B cell (primary cell): ENCODE measurements at regions not wholly inside any gene's neighbourhood (a gene's known extent, or its start where the extent isn't known, plus 50 kb on each side); places are given as distances from the start of the nearest gene placed in this dataset.

Experiments used
- ATAC-seq: fragments of 200-7000 bp; cut with Tn5 transposase; one replicate; pipeline ENCODE4 v1.10.0; 2021; ENCODE audit warnings: low read depth, mild to moderate bottlenecking, moderate number of reproducible peaks, moderate library complexity
- CTCF ChIA-PET: fragments of 350-600 bp; sonication (Branson Sonifier 250); formaldehyde crosslinking; loops from one replicate; lab custom pipeline; 2021; ENCODE audit warnings: antibody characterized with exemption, inconsistent platforms; lab: Charles Lee
- POLR2A ChIA-PET: fragments of 350-600 bp; sonication (Branson Sonifier 250); formaldehyde crosslinking; loops from one replicate; lab custom pipeline; 2021; ENCODE audit warnings: antibody characterized with exemption; lab: Charles Lee
- DNase-seq: peaks from one replicate; pipeline ENCODE4 v3.0.0; 2013
- H2AFZ ChIP-seq: 2 replicates; pipeline ENCODE4 v1.6.1; 2012; ENCODE audit warnings: mild to moderate bottlenecking, low read depth, low read length; ENCODE audit not compliant: insufficient read depth, poor library complexity, severe bottlenecking
- H3K27ac ChIP-seq, 2 donors: 1 replicate in 1 of 2; 2 replicates in 1 of 2; pipeline ENCODE4 v1.5.1; 2012 to 2013; ENCODE audit warnings: low read length in 2 of 2, mild to moderate bottlenecking in 2 of 2, moderate library complexity in 1 of 2
- H3K27me3 ChIP-seq, 4 experiments: fragments of 200-600 bp in 1 of 4; sonication (generic) in 1 of 4; replicated peaks in 1 of 4; 1 replicate in 2 of 4; 2 replicates in 2 of 4; pipeline versions ENCODE4 v1.6.1 to v1.7.0; 2013 to 2016; ENCODE audit warnings: low read length in 3 of 4, mild to moderate bottlenecking in 2 of 4, mixed read lengths in 1 of 4, moderate library complexity in 1 of 4; ENCODE audit not compliant: insufficient read depth in 4 of 4, control insufficient read depth in 3 of 4; ENCODE audit errors: control extremely low read depth in 1 of 4
- H3K36me3 ChIP-seq, 2 experiments: replicated peaks in 1 of 2; 1 replicate in 1 of 2; 2 replicates in 1 of 2; pipeline versions ENCODE4 v1.6.1 to v1.7.1; 2013; ENCODE audit warnings: low read length in 1 of 2; ENCODE audit not compliant: insufficient read depth in 2 of 2, control insufficient read depth in 1 of 2; ENCODE audit errors: control extremely low read depth in 1 of 2, extremely low read depth in 1 of 2
- H3K4me1 ChIP-seq, 2 donors: fragments of 200-600 bp in 1 of 2; sonication (generic) in 1 of 2; 1 replicate in 1 of 2; 2 replicates in 1 of 2; pipeline versions ENCODE4 v1.5.1 to v1.6.1; 2013 to 2017; ENCODE audit warnings: low read length in 2 of 2; ENCODE audit not compliant: control insufficient read depth in 2 of 2, insufficient read depth in 2 of 2
- H3K4me2 ChIP-seq: replicated peaks from 2 replicates; pipeline ENCODE3; 2012; ENCODE audit warnings: mild to moderate bottlenecking, low read depth, low read length; ENCODE audit not compliant: poor library complexity, severe bottlenecking
- H3K4me3 ChIP-seq, 5 experiments: fragments of 200-600 bp in 1 of 5; sonication (generic) in 1 of 5; 1 replicate in 3 of 5; 2 replicates in 2 of 5; pipeline versions ENCODE4 v1.5.1 to v1.7.0; 2011 to 2016; ENCODE audit warnings: low read length in 4 of 5, mild to moderate bottlenecking in 4 of 5, low read depth in 2 of 5, control low read depth in 1 of 5, moderate library complexity in 1 of 5; ENCODE audit not compliant: insufficient read depth in 1 of 5; ENCODE audit errors: control extremely low read depth in 1 of 5, extremely low read depth in 1 of 5
- H3K79me2 ChIP-seq: fragments of 200-600 bp; sonication (generic); one replicate; pipeline ENCODE4 v1.6.0; 2016; ENCODE audit warnings: low read length; ENCODE audit not compliant: control insufficient read depth, insufficient read depth
- H3K9ac ChIP-seq: fragments of 200-600 bp; sonication (generic); 2 replicates; pipeline ENCODE4 v1.6.1; 2017; ENCODE audit warnings: mild to moderate bottlenecking, low read length, moderate library complexity
- H3K9me3 ChIP-seq, 3 donors: one replicate each; pipeline versions ENCODE4 v1.6.1 to v1.7.1; 2013; ENCODE audit warnings: low read length in 2 of 3; ENCODE audit not compliant: control insufficient read depth in 2 of 3, insufficient read depth in 1 of 3; ENCODE audit errors: control extremely low read depth in 1 of 3
- H4K20me1 ChIP-seq: 2 replicates; pipeline ENCODE4 v1.6.0; 2012; ENCODE audit warnings: mild to moderate bottlenecking, low read length; ENCODE audit not compliant: insufficient read depth, control insufficient read depth, poor library complexity, severe bottlenecking
- H3K27ac Mint-ChIP-seq: one replicate; pipeline ENCODE4 v1.8.0; 2021; ENCODE audit warnings: mixed read lengths
- H3K27me3 Mint-ChIP-seq: one replicate; pipeline ENCODE4 v1.8.0; 2021; ENCODE audit warnings: mixed read lengths
- H3K4me1 Mint-ChIP-seq: one replicate; pipeline ENCODE4 v1.8.0; 2021; ENCODE audit warnings: mixed read lengths
- H3K4me3 Mint-ChIP-seq: one replicate; pipeline ENCODE4 v1.8.0; 2021; ENCODE audit warnings: mixed read lengths
- H3K9me3 Mint-ChIP-seq: one replicate; pipeline ENCODE4 v1.8.0; 2022; ENCODE audit warnings: mixed read lengths; ENCODE audit not compliant: insufficient read depth
- EZH2 ChIP-seq: IDR thresholded peaks from 2 replicates; pipeline ENCODE4 v1.6.1; 2012; ENCODE audit warnings: borderline replicate concordance, low read depth, mild to moderate bottlenecking, moderate library complexity, low read length; ENCODE audit not compliant: insufficient read depth, poor library complexity, severe bottlenecking
- WGBS: methylation state at CpG from one replicate; pipeline ENCODE4 v1.1.5; 2013; ENCODE audit warnings: missing lambda C conversion rate; ENCODE audit not compliant: insufficient coverage; 5-methylcytosine and 5-hydroxymethylcytosine counted together
- intact Hi-C: fragments of 100-400 bp; cut with micrococcal nuclease; formaldehyde crosslinking; loops from one replicate; pipeline ENCODE4 v1.10.0; 2022
- TF ChIP-seq, protein P1 (sequence below): fragments of 200-600 bp; IDR thresholded peaks from one replicate; pipeline ENCODE4 v1.8.0; 2022; ENCODE audit warnings: antibody characterized with exemption, mild to moderate bottlenecking

DNA sequence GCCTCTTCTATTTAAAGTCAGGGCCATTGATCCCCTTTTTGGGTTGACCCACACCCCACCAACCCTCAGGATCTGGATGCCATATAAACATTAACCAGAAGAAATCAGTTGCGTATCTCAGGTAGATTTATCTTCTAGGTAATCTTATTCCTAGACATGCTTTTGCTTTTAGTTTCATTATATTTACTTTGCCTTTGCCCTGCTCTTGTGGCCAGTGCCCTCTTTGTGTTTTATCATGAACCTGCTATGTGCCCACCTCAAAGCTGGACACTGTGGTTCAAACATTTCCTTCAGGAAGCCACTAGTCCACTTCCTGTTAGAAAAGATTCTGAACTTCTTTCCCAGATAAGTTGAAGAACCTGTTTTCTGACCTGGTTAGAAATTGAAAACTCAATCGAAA is 117.4 kb upstream of the EDNRA start:
- TF ChIP-seq EZH2, result no peak
- TF ChIP-seq, protein P1, sequence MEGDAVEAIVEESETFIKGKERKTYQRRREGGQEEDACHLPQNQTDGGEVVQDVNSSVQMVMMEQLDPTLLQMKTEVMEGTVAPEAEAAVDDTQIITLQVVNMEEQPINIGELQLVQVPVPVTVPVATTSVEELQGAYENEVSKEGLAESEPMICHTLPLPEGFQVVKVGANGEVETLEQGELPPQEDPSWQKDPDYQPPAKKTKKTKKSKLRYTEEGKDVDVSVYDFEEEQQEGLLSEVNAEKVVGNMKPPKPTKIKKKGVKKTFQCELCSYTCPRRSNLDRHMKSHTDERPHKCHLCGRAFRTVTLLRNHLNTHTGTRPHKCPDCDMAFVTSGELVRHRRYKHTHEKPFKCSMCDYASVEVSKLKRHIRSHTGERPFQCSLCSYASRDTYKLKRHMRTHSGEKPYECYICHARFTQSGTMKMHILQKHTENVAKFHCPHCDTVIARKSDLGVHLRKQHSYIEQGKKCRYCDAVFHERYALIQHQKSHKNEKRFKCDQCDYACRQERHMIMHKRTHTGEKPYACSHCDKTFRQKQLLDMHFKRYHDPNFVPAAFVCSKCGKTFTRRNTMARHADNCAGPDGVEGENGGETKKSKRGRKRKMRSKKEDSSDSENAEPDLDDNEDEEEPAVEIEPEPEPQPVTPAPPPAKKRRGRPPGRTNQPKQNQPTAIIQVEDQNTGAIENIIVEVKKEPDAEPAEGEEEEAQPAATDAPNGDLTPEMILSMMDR, result no peak
- Mint-ChIP-seq H3K9me3 (peaks cover 3% of the 10 kb centered on the region), H3K4me1 (no peaks in the 10 kb centered on the region), H3K27me3 (no peaks in the 10 kb centered on the region), H3K4me3 (no peak overlapping the region), H3K27ac (no peak overlapping the region)
- no peaks in the 10 kb centered on the region for H3K4me1 ChIP-seq
- no peaks in the 10 kb centered on the region for H3K36me3 ChIP-seq
- no peak overlapping the region for H3K4me2 ChIP-seq
- H3K27me3 ChIP-seq, result no peaks in the 10 kb centered on the region
- no peak overlapping the region for H3K27ac ChIP-seq
- ChIA-PET POLR2A (no interaction called here), CTCF (no interaction called here)
- intact Hi-C loops, result no loop called here
- no CpG with 5 or more reads among the region's 2 CpGs for WGBS
- no peak for ATAC-seq
- no peak overlapping the region for H2AFZ ChIP-seq
- no peaks in the 10 kb centered on the region for H3K79me2 ChIP-seq
- no peaks in the 10 kb centered on the region for H3K9me3 ChIP-seq
- DNase-seq, result no peak
- no peaks in the 10 kb centered on the region for H4K20me1 ChIP-seq
- H3K9ac ChIP-seq, result no peak overlapping the region
- H3K4me3 ChIP-seq, result no peak overlapping the region

DNA sequence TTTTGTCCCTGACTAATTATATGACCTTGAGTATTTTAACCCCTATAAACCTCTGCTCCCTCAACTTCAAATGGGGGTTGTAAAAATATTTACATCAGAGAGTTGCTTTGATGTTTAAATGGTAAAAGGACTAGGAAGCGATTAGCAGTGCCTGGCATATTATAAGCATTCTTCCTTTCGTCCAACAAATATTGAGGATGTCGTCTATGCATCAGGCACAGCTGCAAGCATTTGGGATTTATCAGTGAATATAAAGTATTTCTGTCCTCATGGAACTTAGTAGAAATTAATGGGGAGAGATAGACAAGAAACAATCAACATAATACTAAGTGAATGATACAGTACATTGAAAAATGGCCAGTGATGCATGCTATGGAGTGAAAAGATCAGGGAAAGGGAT is 115.5 kb upstream of the EDNRA start:
- H3K4me3 ChIP-seq, result no peak overlapping the region
- no peaks in the 10 kb centered on the region for H3K4me1 ChIP-seq
- peaks cover 0 to 2% (median 0%) of the 10 kb centered on the region in 3 donors for H3K9me3 ChIP-seq
- ChIA-PET POLR2A (no interaction called here), CTCF (no interaction called here)
- ATAC-seq (no peak), DNase-seq (no peak)
- H3K4me2 ChIP-seq, result no peak overlapping the region
- Mint-ChIP-seq H3K4me1 (no peaks in the 10 kb centered on the region), H3K9me3 (peaks cover 3% of the 10 kb centered on the region), H3K27ac (no peak overlapping the region), H3K27me3 (no peaks in the 10 kb centered on the region), H3K4me3 (no peak overlapping the region)
- H3K9ac ChIP-seq, result no peak overlapping the region
- H3K27ac ChIP-seq, result no peak overlapping the region
- no peaks in the 10 kb centered on the region for H3K36me3 ChIP-seq
- no peak for TF ChIP-seq EZH2
- TF ChIP-seq, protein P1, result no peak
- H3K79me2 ChIP-seq, result no peaks in the 10 kb centered on the region
- no peaks in the 10 kb centered on the region for H4K20me1 ChIP-seq
- no CpG with 5 or more reads among the region's 3 CpGs for WGBS
- no peaks in the 10 kb centered on the region for H3K27me3 ChIP-seq
- no peak overlapping the region for H2AFZ ChIP-seq
- intact Hi-C loops, result no loop called here
